M059J (cell line): ENCODE measurements at regions not wholly inside any gene's neighbourhood (a gene's known extent, or its start where the extent isn't known, plus 50 kb on each side); places are given as distances from the start of the nearest gene placed in this dataset.
"Not testable (repeated sequence)": the region's sequence is repeated elsewhere in the genome, so short reads cannot be mapped to it uniquely, and the experiment has no call there.

ENCODE experiments used
- DNase-seq: peaks from one replicate; pipeline ENCODE4 v3.0.0-alpha.2; 2012; ENCODE audit warnings: low read depth

- not testable (repeated sequence) for DNase-seq
Measured at GRCh38 chr9:85880507-85880906, 60.4 kb upstream of the NAA35 start.

- DNase-seq = peak; percentile 10
Measured at GRCh38 chr9:85884256-85884655, 56.7 kb upstream of the NAA35 start.

- no peak for DNase-seq
Measured at GRCh38 chr9:85890962-85891361, 50.0 kb upstream of the NAA35 start.
